ENCODE measurements at regions not wholly inside any gene's neighbourhood (a gene's known extent, or its start where the extent isn't known, plus 50 kb on each side); places are given as distances from the start of the nearest gene placed in this dataset.

DNA sequence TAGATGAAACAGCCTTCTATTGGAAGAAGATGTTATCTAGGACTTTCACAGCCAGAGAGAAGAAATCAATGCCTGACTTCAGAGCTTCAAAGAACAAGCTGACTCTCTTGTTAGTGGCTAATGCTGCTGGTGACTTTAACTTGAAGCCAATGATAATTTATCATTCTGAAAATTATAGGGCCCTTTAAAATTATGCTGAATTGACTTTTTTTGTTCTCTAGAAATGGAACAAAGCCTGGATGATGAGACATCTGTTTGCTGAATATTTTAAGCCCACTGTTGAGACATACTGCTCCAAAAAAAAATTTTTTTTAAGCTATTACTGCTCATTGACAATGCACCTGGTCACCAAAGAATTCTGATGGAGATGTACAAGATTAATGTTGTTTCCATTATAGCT is 189.2 kb downstream of the MBL2 start:
- H3K4me3 ChIP-seq = no peak overlapping the region
- ATAC-seq (no peak), DNase-seq (no peak)
- no peak overlapping the region for H3K27ac ChIP-seq
- peaks cover 4% of the 10 kb centered on the region for H3K9me3 ChIP-seq
- TF ChIP-seq, protein P1, sequence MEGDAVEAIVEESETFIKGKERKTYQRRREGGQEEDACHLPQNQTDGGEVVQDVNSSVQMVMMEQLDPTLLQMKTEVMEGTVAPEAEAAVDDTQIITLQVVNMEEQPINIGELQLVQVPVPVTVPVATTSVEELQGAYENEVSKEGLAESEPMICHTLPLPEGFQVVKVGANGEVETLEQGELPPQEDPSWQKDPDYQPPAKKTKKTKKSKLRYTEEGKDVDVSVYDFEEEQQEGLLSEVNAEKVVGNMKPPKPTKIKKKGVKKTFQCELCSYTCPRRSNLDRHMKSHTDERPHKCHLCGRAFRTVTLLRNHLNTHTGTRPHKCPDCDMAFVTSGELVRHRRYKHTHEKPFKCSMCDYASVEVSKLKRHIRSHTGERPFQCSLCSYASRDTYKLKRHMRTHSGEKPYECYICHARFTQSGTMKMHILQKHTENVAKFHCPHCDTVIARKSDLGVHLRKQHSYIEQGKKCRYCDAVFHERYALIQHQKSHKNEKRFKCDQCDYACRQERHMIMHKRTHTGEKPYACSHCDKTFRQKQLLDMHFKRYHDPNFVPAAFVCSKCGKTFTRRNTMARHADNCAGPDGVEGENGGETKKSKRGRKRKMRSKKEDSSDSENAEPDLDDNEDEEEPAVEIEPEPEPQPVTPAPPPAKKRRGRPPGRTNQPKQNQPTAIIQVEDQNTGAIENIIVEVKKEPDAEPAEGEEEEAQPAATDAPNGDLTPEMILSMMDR (IDR thresholded peaks at IDR 0.05) = no peak
- H3K27me3 ChIP-seq (ENCODE audit: insufficient read depth in 3 of 3, low read length in 2 of 3) = no peaks in the 10 kb centered on the region
- intact Hi-C loops (cut with DNase I) = no loop called here
- H3K36me3 ChIP-seq (ENCODE audit: insufficient read depth in 1 of 2, low read depth in 1 of 2) = no peaks in the 10 kb centered on the region
- H3K4me1 ChIP-seq = no peaks in the 10 kb centered on the region

GRCh38 chr10:52586710-52587109 is 185.9 kb downstream of the MBL2 start:
- Histone ChIP-seq H3K4me3 (no peak overlapping the region), H3K27me3 (ENCODE audit: insufficient read depth in 3 of 3, low read length in 2 of 3) (no peaks in the 10 kb centered on the region), H3K27ac (no peak overlapping the region), H3K9me3 (peaks cover 4% of the 10 kb centered on the region), H3K36me3 (ENCODE audit: insufficient read depth in 1 of 2, low read depth in 1 of 2) (no peaks in the 10 kb centered on the region), H3K4me1 (no peaks in the 10 kb centered on the region)
- TF ChIP-seq, protein P1 (IDR thresholded peaks at IDR 0.05) = no peak
- intact Hi-C loops (cut with DNase I) = no loop called here
- ATAC-seq (no peak), DNase-seq (no peak)
- 84 to 97% (median 97%) methylated on average over 2 of the region's 2 CpGs for WGBS, 3 donors

DNA sequence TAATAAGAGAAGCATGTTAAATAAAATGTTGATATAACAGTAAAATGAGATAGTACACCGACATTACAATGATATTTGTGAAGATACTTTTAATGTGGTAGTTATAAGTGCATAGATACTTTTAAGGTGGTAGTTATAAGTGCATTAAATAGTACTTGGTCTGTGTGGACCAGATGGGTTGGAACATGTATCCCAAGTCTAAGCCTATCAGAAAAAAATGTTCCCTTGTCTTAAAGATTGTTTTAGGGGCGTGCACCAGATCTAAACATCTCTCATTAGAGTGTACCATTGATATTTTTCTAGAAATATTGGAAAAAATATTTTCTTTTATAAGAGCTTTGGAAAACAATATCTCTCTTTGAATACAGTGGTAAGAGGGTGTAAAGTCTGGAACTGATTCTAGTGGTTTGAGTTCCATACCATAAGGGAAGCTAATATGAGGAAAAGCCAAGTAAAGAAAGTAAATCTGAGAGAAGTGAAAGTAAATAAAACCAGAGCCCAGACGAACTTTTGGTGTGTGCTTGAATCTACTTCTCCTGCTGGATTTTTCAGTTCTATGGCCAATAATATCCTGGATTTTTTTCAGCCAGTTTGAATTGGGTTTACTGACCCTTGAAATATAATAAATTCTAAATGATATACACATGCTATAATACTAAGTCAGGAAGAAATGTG is 175.3 kb downstream of the MBL2 start:
- intact Hi-C loops (cut with DNase I) = no loop called here
- DNase-seq = no peak
- ATAC-seq = no peak
- Histone ChIP-seq H3K36me3 (ENCODE audit: insufficient read depth in 1 of 2, low read depth in 1 of 2) (no peaks in the 10 kb centered on the region), H3K9me3 (no peaks in the 10 kb centered on the region), H3K27me3 (ENCODE audit: insufficient read depth in 3 of 3, low read length in 2 of 3) (peaks cover 0 to 3% (median 0%) of the 10 kb centered on the region in 3 donors), H3K4me1 (no peaks in the 10 kb centered on the region), H3K4me3 (no peak overlapping the region), H3K27ac (no peak overlapping the region)
- TF ChIP-seq, protein P1 (IDR thresholded peaks at IDR 0.05) = no peak
- 56 to 68% (median 67%) methylated on average over 3 of the region's 3 CpGs for WGBS, 3 donors

DNA sequence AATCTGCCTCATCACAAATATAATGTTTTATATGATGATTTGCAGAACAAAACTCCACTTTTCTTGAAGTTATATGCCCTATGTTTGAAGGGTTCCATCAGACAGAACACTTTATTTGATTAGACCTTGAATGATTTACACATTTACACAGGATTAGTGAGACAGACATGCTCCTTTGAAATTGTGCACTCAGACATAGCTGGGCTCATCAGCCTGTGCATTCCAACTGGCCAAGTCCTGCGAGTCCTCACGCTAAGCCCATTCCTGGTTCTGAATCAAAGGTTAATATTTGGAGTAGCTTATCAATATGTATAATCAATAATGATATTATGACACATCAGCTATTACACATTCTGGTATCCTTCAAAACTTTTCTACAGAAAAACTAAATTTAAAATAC is 173.6 kb downstream of the MBL2 start:
- Histone ChIP-seq H3K27me3 (ENCODE audit: insufficient read depth in 3 of 3, low read length in 2 of 3) (peaks cover 0 to 2% (median 0%) of the 10 kb centered on the region in 3 donors), H3K4me1 (no peaks in the 10 kb centered on the region), H3K4me3 (no peak overlapping the region), H3K9me3 (no peaks in the 10 kb centered on the region), H3K36me3 (ENCODE audit: insufficient read depth in 1 of 2, low read depth in 1 of 2) (no peaks in the 10 kb centered on the region), H3K27ac (no peak overlapping the region)
- intact Hi-C loops (cut with DNase I) = no loop called here
- no peak for ATAC-seq
- no peak for DNase-seq
- TF ChIP-seq, protein P1 (IDR thresholded peaks at IDR 0.05) = no peak
- WGBS, 3 donors = 53 to 70% (median 67%) methylated on average over 2 of the region's 2 CpGs
